Activated CD4-positive, alpha-beta T cell treated with anti-CD3 and anti-CD28 coated beads, Interleukin-2, Interleukin-4, amounts not matched to agents 100 ng/mL and 50 ng/mL, durations not matched to agents 16 hours and 8 hours (primary cell): ENCODE measurements at regions not wholly inside any gene's neighbourhood (a gene's known extent, or its start where the extent isn't known, plus 50 kb on each side); places are given as distances from the start of the nearest gene placed in this dataset.

Experiments
- DNase-seq: peaks from one replicate; pipeline ENCODE4 v3.0.0-alpha.2; 2020; ENCODE audit warnings: low spot score

GRCh38 chr21:24737296-24737850 is 869.9 kb downstream of the MRPL39 start:
- no peak for DNase-seq

DNA sequence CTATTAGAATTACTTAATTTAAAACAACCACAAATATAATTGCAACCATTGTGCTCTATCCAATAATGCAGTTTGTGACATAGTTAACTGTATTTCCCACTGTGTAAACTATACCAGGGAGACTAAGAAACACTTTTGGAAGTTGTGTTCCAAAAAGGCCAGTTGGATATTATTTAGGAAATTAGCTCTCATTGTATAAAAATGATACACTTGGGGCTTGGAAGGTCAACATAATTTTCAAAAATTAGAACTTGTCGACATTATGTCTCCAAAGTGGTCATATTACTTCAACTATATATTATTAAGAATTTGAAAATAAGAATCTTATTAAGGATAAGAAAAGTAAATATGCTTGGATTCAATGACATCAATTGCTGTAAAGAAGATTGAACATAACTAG is 876.6 kb downstream of the MRPL39 start:
- no peak for DNase-seq

DNA sequence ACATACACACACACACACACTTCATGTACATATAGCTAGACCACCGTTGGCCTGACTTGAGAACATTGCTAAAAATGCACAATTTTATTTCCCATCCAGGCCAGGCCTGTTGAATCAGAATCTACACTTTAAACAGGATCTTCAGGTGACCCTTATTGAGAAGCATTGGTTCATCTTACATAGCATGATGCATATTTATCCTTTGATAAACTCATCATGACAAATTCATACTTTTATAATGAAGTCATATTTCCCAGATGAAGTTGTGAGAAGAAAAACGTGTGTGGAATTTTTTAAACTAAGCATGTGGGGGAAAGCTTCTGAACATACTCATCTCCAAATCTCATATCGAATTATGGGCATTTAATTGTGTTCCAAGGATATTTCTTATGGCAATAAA is 877.7 kb downstream of the MRPL39 start:
- DNase-seq, result no peak

- no peak for DNase-seq
Observed at GRCh38 chr21:24727803-24728440, 879.4 kb downstream of the MRPL39 start.

DNA sequence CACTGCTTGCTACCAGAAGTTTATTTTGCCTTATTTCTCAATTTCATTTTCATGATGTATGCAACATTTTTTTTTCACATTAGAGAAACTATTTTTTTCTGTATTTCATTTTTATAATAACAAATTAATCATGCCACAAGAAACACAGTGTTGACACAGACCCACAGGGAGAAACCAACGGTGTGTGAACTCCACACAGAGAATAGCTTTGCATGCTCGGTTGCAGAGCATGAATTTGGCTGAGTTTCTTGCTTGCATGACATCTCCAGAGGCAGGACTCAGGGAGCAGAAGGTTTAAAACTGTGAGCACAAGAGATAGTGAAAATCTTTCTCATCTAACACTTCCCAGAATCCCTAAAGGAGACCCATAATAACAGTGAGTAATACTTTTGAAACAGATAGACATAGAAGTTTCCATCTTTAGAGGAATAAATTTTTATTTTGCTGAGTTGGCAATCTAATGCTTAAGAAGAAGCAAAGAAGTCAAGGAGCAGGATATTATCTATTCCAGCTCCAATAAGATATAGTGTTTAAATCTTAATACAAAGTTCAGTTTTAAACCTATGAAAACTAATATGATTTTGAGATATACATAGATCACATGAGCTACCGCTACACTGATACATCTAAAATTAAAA is 890.9 kb downstream of the MRPL39 start:
- no peak for DNase-seq

GRCh38 chr21:24714646-24715200 is 892.6 kb downstream of the MRPL39 start:
- DNase-seq, result no peak

- DNase-seq, result no peak
Observed at GRCh38 chr21:24705201-24705600, 902.1 kb downstream of the MRPL39 start.

DNA sequence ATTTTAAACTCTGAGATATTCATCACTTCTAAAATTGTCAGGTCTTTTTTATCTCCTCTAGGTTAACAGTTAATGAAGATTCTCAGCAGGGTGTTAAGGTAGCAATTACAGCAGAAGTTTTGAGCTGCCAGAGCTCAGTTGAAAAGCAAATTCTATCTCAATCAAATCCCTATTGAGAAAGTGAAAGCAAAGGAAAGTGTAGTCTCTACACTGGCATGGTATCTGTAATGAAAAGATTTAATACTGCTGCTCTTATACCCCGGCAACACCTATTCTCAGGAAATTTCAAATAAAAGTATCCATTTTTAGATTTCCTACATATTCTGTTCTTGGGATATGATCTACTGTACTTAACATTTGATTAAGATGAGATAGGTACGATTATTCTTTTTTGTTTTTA is 913.5 kb downstream of the MRPL39 start:
- no peak for DNase-seq

DNA sequence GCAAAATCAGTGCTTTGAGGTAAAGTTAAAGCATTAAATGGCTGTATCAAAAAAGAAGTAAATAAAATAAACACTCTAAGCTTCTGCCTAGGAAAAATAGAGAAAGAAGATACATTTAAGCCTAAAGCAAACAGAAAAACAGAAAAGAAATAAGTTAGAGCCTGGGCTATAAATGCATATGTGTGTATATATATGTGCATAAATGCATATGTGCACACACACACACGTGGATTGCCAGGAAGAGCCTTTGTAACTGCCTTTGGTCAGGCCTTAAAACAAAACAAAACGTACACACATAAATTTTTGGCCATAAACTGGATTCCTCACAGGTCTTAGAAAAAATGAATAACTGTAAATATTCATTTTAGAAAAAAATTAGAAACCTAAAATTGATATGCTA is 925.8 kb downstream of the MRPL39 start:
- DNase-seq, result no peak

DNA sequence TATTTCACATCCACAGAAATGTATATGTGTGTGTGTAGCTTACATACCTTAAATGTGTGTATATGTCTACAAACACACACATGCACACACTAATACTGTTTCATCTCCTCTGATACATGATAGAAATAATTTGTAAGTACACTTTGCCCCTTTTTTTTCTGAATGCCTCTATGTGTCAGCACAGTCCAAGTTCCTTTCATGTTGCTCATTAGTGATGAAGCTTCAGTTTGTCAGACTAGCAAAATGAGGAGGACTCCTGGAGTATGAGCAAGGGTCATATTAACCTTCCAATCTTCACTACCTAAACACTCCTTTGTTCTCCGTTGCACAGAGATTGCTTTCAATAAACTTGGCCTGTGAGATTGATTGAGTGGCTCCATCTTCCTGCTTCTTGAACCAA is 935.4 kb downstream of the MRPL39 start:
- DNase-seq, result no peak

- no peak for DNase-seq
Observed at GRCh38 chr21:24658926-24659325, 948.4 kb downstream of the MRPL39 start.

- DNase-seq, result no peak
Observed at GRCh38 chr21:24658026-24658425, 949.3 kb downstream of the MRPL39 start.

GRCh38 chr21:24649691-24650090 is 957.6 kb downstream of the MRPL39 start:
- no peak for DNase-seq

DNA sequence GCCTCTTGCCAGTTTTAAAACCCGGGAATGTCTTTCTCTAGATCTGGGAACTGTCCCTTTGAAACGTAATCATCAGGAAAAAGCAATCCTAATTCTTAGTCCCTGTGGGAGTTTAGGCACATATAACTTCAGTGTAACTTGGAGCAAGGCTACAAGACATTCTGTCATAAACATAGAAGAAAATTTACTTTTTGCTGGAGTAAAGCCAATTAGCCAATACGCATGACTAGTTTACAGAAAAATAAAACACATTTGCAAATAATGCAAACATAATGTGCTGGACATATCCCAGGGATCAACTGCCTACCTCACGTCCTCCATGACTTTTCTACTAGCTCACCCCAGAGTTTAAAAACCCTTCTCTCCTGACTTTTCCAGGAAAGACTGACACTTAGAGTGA is 970.6 kb downstream of the MRPL39 start:
- no peak for DNase-seq

DNA sequence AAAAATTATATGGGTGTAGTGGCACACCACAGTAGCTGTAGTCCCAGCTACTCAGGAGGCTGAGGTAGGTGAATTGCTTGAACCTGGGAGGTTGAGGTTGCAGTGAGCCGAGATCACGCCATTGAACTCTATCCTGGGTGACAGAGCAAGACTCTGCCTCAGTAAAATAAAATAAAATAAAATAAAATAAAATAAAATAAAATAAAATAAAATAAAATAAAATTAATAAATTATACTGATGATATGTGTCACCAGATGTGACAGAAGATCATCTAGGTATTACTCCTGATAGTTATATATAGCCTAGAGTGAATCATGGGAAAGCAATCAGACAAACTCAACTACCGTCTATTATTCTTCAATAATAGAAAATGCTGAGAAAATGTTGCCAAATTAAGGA is 972.5 kb downstream of the MRPL39 start:
- no peak for DNase-seq

DNA sequence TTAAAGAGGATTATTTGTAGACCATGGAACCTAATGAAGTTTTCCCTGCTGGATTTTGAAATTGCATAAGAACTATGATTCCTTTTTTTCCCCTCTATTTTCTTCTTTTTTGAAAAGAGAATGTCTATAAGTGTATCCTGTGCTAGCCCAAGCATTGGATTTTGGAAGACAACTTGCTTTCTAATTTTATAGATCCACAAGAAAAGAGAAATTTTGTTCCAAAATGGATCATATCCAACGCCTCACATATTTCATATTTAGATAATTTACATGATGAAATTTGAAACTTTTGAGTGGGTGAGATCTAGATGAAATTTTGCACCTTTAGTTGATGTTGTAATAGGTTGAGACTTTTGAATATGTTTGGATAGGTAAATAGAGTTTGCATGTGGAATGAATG is 978.7 kb downstream of the MRPL39 start:
- DNase-seq, result no peak

- no peak for DNase-seq
Observed at GRCh38 chr21:24628046-24628445, 979.2 kb downstream of the MRPL39 start.

GRCh38 chr21:24617819-24618218 is 989.5 kb downstream of the MRPL39 start:
- no peak for DNase-seq

- no peak for DNase-seq
Observed at GRCh38 chr21:24594082-24594481, 1013.2 kb downstream of the MRPL39 start.

- DNase-seq, result no peak
Observed at GRCh38 chr21:24590261-24590660, 1017.0 kb downstream of the MRPL39 start.

DNA sequence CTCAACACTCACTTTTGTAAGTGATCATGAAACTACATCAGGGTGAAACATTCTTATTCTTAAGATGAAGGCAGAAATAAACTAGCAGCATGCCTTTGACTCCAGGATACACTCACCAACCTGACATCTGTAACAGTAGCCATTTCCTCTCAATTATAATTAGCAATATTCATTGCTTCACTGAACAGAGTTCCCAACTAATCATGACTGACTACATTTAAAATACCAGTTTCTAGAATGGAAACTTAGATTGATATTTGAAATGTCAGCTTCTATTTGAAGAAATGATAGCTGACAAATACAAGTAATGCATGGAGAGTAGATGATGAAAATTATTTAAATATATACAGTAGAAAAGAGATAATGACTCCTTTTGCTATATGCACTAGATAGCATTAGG is 1023.8 kb downstream of the MRPL39 start:
- no peak for DNase-seq

GRCh38 chr21:24577301-24577700 is 1030.0 kb downstream of the MRPL39 start:
- DNase-seq, result no peak

DNA sequence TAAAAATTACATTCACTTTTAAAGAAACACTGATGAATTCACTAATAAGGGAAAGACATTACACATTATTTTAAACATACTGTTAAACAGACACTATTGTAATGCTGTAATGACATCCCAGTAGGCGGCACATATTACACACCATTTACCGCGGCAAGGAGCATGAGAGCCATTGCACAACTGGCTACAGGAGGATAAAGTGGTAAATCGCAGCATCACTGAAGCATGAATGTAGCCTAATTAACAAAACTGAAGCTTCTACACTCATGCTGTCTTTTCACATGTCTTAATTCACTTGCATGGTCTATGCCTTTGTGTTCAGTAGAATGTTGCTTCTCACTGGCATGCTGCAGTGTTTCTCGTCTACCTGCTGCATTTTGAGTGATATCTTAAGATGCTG is 1046.0 kb downstream of the MRPL39 start:
- DNase-seq, result no peak

DNA sequence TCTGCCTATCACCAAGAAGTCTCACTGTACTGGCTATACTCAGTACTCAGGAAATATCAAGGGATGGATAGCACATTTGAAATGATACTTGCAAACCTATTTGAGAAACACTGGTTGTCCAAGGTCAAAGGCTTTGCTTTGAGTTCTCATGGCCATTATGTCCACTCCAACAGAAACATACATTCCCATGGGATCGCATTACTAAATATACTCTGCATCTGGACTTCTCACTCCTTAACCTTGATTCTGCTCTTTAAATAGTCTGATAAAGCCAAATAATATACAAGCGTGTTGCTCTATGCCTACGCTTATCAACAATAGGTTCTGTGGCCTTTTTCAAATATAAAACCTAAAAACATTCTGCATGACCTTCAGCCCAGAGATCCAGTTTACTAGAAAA is 1054.8 kb downstream of the MRPL39 start:
- DNase-seq, result no peak
